Pancreas (tissue), 10 donors: ENCODE measurements at regions not wholly inside any gene's neighbourhood (a gene's known extent, or its start where the extent isn't known, plus 50 kb on each side); places are given as distances from the start of the nearest gene placed in this dataset.
A peak's percentile ranks its signal among the peaks of the same experiment; 100 is the strongest.

ENCODE experiments used
- ATAC-seq, 4 donors: fragments of 200-7000 bp; cut with Tn5 transposase; one replicate each; pipeline versions ENCODE4 v1.8.0 to v1.9.1; 2020; ENCODE audit warnings: mild to moderate bottlenecking in 4 of 4, moderate library complexity in 4 of 4
- DNase-seq, 6 donors: peaks; one replicate each; pipeline ENCODE4 v3.0.0-alpha.2; 2020
- FAIRE-seq: peaks from 2 replicates; lab custom pipeline; 2012; peaks lifted over from hg19 to GRCh38; lab: Jason Lieb, UNC
- H3K27ac ChIP-seq, 4 donors: fragments of 200-600 bp; sonication (generic); 1 replicate in 3 of 4; 2 replicates in 1 of 4; pipeline versions ENCODE4 v1.5.0 to v1.8.0; 2020
- H3K27me3 ChIP-seq, 4 donors: fragments of 200-600 bp; one replicate each; pipeline ENCODE4 v1.8.0; 2021
- H3K36me3 ChIP-seq, 3 donors: fragments of 200-600 bp; sonication (generic) in 1 of 3; one replicate each; pipeline versions ENCODE4 v1.5.0 to v1.8.0; 2020 to 2021
- H3K4me1 ChIP-seq, 3 donors: fragments of 200-600 bp; one replicate each; pipeline ENCODE4 v1.8.0; 2021
- H3K4me3 ChIP-seq, 4 donors: fragments of 200-600 bp; sonication (generic) in 2 of 4; one replicate each; pipeline versions ENCODE4 v1.5.0 to v1.8.0; 2020 to 2021
- H3K9me3 ChIP-seq, 4 donors: fragments of 200-600 bp; one replicate each; pipeline ENCODE4 v1.8.0; 2021
- WGBS, 2 donors: extraction: QIAGEN DNeasy Blood & Tissue Kit; methylation state at CpG; one replicate each; pipeline ENCODE4 v1.1.7; 2013; 5-methylcytosine and 5-hydroxymethylcytosine counted together
- intact Hi-C, 3 donors: fragments of 100-400 bp; cut with DNase I; formaldehyde crosslinking; loops; one replicate each; pipeline versions ENCODE4 v1.11.1 to v1.14.2; 2022
- TF ChIP-seq, protein P1 (sequence below), 4 donors: fragments of 200-600 bp; sonication (generic) in 3 of 4; IDR thresholded peaks; one replicate each; pipeline versions ENCODE4 v1.5.0 to v1.8.0; 2021; ENCODE audit warnings: antibody characterized with exemption in 4 of 4
- donor health status: healthy with polysubstance abuse.
- donor health status: DM: no; HTN: no; CAD: no; lungs with moderate emphysema.
- donor health status: DM: no; HTN: no; CAD: no.
- donor health status: control.
- donor health status: control.
- donor health status: Bipolar disorder and iron deficiency.
- donor health status: DM: yes; HTN: yes; CAD: no.
- donor health status: DM: no; HTN: no; CAD: no.
- donor health status: DM: no; HTN: no; CAD: no.
- donor health status: DM: yes; HTN: yes; CAD: no.

DNA sequence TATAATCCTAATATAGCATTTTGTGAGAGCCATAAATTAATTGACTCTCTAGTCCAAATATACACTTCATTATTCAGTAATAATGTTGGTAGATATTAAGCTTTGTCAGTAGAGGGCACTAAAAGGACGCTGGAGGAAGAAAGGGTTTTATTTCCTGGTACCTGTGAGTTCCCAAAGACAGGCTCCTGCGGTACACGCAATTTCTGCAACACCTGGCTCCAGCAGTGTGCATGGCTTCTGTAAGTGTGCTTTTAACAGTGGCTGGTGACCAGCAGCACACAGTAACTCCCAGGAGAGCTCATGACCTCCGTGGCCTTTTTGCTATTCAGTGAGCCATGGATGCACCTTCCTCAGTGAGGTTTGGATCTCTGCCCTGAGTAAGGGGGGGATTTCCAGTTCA lies 338.3 kb upstream of the ZNF385D start:
- intact Hi-C loops: no loop called here
- Histone ChIP-seq H3K27ac (no peak overlapping the region), H3K4me1 (no peaks in the 10 kb centered on the region), H3K36me3 (no peaks in the 10 kb centered on the region), H3K27me3 (no peaks in the 10 kb centered on the region), H3K4me3 (no peak overlapping the region), H3K9me3 (no peaks in the 10 kb centered on the region)
- peak; percentile 76 to 99 (median 93) for ATAC-seq
- DNase-seq: peak in 3 of 6 donors; percentile 16 to 40 (median 29)
- TF ChIP-seq, protein P1, sequence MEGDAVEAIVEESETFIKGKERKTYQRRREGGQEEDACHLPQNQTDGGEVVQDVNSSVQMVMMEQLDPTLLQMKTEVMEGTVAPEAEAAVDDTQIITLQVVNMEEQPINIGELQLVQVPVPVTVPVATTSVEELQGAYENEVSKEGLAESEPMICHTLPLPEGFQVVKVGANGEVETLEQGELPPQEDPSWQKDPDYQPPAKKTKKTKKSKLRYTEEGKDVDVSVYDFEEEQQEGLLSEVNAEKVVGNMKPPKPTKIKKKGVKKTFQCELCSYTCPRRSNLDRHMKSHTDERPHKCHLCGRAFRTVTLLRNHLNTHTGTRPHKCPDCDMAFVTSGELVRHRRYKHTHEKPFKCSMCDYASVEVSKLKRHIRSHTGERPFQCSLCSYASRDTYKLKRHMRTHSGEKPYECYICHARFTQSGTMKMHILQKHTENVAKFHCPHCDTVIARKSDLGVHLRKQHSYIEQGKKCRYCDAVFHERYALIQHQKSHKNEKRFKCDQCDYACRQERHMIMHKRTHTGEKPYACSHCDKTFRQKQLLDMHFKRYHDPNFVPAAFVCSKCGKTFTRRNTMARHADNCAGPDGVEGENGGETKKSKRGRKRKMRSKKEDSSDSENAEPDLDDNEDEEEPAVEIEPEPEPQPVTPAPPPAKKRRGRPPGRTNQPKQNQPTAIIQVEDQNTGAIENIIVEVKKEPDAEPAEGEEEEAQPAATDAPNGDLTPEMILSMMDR (IDR thresholded peaks at IDR 0.05): peak; percentile 16 to 40 (median 29)
- 7 to 12% methylated on average over 4 of the region's 4 CpGs for WGBS, 2 donors
- no peak for FAIRE-seq

DNA sequence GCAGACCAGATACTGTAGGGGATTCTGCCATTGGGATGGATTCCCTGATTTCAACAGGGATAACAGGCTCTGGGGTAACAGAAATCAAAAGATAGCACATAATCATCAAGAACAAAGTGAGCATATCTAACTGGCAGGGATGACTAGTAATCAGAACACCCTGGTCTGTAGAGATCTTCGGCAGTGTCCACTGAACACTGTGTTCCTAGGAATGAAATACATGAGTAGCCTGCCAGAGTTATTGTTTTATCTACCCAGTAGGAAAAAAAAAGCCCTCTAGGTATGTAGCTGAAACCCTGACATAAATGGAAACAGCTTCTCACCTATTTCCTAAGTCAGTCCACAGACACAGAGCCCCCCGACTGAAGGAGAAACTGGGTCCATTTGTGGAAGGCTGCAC lies 340.3 kb upstream of the ZNF385D start:
- Histone ChIP-seq H3K27ac (no peak overlapping the region), H3K27me3 (no peaks in the 10 kb centered on the region), H3K4me1 (no peaks in the 10 kb centered on the region), H3K36me3 (no peaks in the 10 kb centered on the region), H3K9me3 (no peaks in the 10 kb centered on the region), H3K4me3 (no peak overlapping the region)
- FAIRE-seq (no peak), ATAC-seq (no peak), DNase-seq (no peak)
- WGBS, 2 donors: 61 to 79% methylated on average over 2 of the region's 2 CpGs
- TF ChIP-seq, protein P1 (IDR thresholded peaks at IDR 0.05): no peak
- intact Hi-C loops: no loop called here

DNA sequence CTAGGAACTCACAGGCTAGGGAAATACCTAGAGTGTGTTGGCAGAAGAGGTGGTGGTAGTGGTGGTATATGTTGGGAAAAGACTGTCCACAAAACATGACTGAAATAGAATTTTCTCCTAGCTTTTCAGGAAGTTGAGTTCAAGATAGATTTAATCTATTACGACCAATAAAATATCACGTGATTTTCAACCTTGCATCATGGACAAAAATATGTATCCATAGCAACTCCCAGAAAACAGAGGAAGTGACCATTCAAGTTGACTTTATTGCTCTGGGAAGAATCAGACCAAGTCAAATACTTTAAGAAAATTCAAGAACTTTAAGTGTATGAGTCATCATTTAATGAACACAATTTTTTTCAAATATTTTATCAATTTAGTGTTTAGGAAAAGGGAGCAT lies 347.0 kb upstream of the ZNF385D start:
- TF ChIP-seq, protein P1 (IDR thresholded peaks at IDR 0.05): no peak
- FAIRE-seq: no peak
- no peaks in the 10 kb centered on the region for H3K4me1 ChIP-seq
- H3K9me3 ChIP-seq: no peaks in the 10 kb centered on the region
- ATAC-seq: no peak
- no peaks in the 10 kb centered on the region for H3K36me3 ChIP-seq
- no peaks in the 10 kb centered on the region for H3K27me3 ChIP-seq
- intact Hi-C loops: no loop called here
- 21 to 37% methylated on average over 2 of the region's 2 CpGs for WGBS, 2 donors
- H3K27ac ChIP-seq: no peak overlapping the region
- no peak overlapping the region for H3K4me3 ChIP-seq
- DNase-seq: no peak

DNA sequence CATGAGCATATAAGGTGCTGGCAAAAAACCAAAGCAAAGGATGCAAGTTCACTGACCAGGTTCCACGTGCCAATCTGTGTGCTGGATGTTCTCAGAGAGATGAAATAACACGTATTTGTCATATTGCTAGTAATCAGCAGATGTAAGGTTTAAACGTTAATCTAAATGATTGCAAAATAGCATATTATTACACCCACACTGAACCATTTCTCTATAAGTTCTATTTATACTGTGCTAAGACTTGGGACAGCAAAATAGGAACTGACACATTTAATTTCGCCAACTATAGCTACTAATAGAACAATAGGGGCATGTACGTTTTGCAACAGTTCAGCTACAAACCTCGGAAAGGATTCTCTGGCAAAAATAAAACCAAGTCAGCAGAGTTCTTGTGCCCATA lies 350.3 kb upstream of the ZNF385D start:
- Histone ChIP-seq H3K36me3 (no peaks in the 10 kb centered on the region), H3K27ac (no peak overlapping the region), H3K9me3 (no peaks in the 10 kb centered on the region), H3K4me3 (no peak overlapping the region), H3K27me3 (no peaks in the 10 kb centered on the region), H3K4me1 (no peaks in the 10 kb centered on the region)
- intact Hi-C loops: no loop called here
- DNase-seq (no peak), ATAC-seq (no peak), FAIRE-seq (no peak)
- WGBS, 2 donors: 55 to 61% methylated on average over 6 of the region's 6 CpGs
- TF ChIP-seq, protein P1 (IDR thresholded peaks at IDR 0.05): no peak

DNA sequence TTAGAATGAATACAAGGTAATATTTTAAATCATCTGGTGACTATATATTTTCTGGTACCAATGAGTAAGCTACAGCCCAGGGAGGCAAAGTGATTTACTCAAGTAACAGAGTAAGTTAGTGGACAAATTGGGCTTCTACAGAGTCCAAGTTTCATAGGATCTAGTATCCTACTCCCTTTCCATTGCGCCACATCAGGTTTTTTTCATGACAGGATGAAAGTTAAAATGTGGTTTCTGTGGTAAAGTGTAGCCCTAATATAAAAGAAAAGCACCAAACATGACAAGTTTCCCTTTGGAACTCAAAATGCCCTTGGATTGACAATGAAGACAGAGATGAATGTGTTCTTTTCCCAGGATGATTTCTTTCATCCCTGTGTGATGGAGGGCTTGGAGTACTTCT lies 350.8 kb upstream of the ZNF385D start:
- H3K27ac ChIP-seq: no peak overlapping the region

More for the DNA sequence above, 350.8 kb upstream of the ZNF385D start:
- ATAC-seq (no peak), FAIRE-seq (no peak), DNase-seq (no peak)
- intact Hi-C loops: no loop called here
- no peaks in the 10 kb centered on the region for H3K36me3 ChIP-seq
- H3K9me3 ChIP-seq: no peaks in the 10 kb centered on the region
- H3K4me3 ChIP-seq: no peak overlapping the region
- no peaks in the 10 kb centered on the region for H3K27me3 ChIP-seq
- TF ChIP-seq, protein P1 (IDR thresholded peaks at IDR 0.05): no peak
- no peaks in the 10 kb centered on the region for H3K4me1 ChIP-seq
- 94 to 100% methylated on average over 1 of the region's 1 CpG for WGBS, 2 donors
